GM19324 (cell line): ENCODE measurements at regions not wholly inside any gene's neighbourhood (a gene's known extent, or its start where the extent isn't known, plus 50 kb on each side); places are given as distances from the start of the nearest gene placed in this dataset.

Source experiments
- ATAC-seq: cut with Tn5 transposase; IDR thresholded peaks from one replicate; pipeline ENCODE4 v1.9.1; 2021; ENCODE audit warnings: mild to moderate bottlenecking, moderate library complexity; ENCODE audit not compliant: unreplicated experiment, low FRiP score

DNA sequence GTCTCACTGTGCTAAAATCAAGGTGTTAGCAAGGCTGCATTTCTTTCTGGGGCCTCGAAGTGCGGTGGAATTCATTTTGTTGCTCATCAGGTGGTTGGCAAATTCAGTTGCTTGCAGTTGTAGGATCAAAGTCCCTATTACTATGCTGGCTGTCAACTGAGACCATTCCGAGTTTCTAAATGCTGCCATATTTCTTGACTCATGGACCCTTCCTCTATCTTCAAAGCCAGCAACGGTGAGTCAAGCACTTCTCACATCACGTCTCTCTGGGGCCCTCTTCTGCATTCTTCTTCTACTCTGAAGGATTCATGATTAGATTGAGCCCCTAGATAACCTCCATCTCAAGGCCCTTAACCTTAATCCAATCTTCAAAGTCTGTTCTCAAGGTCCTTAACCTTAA is 619.7 kb downstream of the HACE1 start:
- no peak for ATAC-seq

DNA sequence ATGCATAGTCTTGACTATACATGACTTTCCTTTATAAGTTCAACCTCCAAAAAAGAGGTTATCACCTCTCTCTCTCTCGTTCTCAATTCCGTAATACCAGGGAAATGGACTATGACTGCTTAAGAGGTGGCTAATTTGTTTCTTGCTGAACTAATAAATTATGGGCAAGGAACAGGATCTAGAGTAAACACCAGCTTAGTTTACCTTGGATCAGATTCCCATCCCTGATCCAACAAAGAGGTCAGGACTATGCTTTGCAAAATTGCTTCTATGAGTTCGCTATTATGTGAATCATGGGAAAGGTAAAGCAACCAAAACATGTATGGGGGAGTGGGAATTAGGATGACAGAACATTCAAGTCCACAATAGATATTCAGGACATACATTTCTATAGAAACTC is 630.7 kb downstream of the HACE1 start:
- no peak for ATAC-seq

DNA sequence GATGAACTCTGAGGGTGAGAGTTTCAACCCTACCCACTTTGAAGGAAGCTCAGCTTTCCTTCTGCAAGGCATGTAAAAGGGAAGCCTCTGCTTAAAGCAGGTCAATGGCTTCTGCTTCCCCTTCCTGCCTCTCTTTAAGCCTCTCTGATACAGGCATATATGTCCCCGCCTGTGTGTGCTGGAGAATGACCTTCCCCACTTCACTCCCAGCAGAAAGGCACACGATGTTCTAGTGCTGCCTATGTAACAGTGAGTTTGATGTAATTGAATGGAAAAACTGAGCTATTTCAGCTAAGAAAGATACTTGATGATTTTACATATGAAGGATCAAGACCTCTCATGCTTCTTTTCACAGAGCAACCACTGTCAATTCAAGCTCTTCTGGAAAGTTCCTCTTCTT is 632.2 kb downstream of the HACE1 start:
- ATAC-seq: no peak

DNA sequence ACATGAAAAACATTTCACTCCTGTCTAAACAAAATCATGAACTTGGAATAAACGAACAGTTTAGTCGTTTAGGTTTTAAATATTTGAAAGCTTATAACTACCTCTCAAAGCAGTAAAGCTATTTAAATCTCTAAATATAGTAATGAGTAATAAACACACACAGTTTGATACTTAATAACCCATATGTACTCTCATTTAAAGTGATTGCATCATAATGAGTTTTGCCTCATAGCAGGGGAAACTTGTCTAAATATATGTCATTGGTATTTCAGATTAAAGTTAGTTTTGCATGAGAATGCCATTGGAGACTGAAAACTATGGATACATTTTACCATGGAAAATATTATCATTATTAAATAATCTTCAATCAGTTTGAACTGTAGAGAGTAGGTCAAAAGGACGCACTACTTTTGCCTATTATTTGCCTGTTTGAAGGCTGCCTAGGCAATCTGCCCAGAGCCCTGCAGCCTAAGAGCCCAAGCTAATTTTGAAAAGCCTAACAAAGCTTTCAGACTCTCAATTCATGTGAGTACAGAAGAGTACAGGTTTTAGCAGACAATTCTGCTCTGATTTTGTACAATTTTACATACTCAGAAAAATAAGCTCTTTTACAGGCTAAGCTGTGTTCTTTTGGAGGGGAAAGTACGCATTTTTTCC is 632.8 kb downstream of the HACE1 start:
- ATAC-seq: no peak

DNA sequence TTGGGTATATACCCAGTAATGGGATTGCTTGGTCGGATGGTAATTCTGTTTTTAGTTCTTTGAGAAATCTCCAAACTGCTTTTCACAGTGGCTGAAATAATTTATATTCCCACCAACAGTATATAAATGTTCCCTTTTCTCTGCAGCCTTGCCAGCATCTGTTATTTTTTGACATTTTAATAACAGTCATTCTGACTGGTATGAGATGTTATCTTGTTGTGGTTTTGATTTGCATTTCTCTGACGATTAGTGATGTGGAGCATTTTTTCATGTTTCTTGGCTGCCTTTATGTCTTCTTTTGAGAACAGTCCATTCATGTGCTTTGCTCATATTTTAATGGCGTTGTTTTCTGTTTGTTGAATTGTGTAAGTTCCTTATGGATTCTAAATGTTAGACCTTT is 641.6 kb downstream of the HACE1 start:
- no peak for ATAC-seq

DNA sequence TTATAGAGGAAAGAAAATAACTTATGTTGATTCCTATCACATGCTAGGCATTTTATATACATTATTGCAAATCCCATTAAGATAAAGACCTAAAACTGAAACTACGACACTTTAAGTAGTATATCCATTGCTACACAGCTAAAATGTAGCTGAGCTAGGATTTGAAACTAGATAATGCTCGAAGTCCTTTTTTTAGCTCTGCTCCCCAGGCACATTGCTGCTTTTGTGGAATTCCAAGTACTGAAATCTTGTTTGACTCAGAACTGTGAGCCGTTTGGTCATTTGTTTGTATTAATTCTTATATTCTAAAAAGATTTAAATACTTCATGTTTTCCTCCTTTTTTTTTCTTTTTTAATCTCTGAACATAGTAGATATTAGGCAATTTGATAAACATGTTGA is 644.8 kb downstream of the HACE1 start:
- ATAC-seq: no peak

DNA sequence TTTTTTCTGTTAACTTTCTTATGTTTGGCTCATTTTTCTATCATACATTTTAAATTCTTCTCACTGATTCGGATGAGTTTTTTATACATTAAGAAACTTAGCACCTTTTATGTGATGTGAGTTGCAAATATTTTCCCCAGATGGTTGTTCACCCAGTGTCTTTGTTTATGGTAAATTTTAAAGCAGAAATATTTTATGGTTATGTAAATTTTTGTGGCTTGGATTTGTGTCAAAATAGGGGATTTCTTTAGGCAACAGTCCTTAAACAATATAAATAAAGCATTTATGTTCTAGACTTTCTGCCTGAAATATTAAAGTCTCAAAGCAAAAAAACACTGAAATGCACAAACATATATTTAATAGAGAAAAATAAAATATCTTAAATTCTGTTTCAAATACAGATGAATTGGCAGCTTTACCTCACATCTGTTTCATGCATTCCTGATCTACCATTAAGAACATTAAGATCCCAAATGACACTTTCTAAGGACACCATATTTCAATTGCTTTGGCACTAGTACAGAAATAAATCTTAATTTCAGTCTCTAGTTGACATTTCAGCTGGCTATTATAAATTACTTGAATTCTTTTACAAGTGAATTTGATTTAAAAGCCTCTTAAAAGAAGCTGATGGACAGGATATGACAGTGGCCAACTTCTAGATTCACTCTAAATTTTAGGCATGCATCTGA is 646.6 kb downstream of the HACE1 start:
- no peak for ATAC-seq

DNA sequence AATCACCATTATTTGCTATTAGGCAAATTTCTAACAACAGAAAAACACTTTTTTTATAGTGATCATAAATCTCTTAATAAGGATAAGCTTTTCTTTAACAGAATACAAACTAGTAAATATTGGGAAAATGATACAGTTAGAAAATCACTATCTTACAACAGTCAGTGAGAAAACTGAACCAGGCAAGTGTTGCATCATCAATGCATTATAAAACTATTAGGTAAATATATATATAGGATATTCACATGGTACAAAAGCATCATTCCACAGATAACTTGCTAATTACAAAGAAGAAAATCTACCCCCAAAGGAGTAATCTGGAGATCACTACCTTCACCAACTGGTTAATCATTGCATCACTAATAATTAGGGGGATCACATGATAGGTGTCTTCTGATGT is 652.1 kb downstream of the HACE1 start:
- no peak for ATAC-seq

DNA sequence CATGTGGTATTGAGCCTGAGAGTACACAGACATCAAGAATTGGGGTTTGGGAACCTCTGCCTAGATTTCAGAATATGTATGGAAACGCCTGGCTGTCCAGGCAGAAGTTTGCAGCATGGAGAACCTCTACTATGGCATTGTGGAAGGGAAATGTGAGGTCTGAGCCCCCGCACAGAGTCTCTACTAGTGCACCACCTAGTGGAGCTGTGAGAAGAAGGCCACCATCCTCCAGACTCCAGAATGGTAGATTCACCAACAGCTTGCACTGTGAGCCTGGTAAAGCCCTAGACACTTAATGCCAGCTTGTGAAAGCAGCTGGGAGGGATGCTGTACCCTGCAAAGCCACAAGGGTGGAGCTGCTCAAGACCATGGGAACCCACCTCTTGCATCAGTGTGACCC is 658.2 kb downstream of the HACE1 start:
- no peak for ATAC-seq

DNA sequence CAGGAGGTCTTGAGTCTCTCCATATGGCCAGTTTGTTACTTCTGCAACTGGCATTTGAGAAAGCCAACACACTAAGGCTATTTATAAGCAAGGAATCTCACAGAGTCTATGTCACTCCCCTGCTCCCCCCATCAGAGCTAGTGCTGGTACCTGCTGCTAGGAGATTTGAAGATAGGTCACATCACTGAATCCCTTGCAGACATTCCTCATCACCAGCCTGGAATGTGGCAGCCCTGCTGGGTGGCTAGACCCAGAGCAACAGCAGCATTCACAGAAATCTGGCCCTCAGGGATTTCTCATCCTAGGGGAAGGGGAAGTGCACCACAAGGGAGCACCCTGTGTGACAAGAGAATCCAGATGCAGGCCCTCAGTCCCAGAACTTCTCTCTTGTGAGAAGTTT is 672.1 kb downstream of the HACE1 start:
- no peak for ATAC-seq

DNA sequence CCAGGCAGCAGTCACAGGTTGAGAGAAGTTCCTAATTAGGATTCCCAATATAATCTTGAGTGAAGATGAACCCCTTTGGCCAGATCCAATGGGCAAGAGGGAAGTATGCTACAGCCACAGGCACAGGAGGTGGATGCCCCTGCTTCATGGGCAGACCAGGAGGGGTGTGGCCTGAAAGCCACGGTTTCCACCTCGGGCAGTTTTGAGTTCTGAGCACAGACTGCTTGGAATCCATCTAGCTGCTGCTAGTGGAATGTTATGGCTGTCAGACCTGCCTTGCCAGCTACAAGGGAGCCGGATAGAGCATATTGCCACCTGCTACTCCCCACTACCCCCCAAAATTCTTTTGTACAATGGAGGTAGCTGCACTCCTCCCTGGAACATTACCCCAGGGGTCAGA is 672.9 kb downstream of the HACE1 start:
- ATAC-seq: no peak

DNA sequence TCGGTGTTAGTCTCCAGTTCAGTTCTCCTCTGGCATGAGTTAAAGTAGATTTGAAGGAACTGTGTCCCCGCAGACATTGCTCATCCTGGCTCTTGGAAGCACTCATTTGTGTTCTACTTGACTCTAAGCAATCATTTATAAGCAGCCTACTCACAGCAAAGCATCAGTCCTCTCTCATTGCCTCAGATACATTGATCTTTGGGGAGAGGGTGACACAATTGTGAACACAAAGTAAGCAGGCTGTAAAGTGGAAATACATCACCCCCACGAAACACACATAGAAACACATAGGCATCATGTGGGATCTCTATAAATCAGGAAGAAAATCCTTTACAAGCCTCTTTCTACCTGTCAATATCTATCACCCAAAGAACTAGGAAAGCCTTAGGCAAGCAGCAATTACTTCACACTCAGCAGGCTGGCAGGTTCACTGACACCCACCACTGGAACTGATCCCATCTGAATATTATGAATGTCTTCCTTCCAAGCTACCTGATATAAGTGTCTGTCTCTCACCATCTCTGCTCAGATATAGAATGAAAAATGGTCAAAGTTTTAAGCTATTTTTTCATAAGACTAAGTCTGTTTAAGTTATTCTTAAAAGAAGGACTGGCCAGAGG is 675.8 kb downstream of the HACE1 start:
- ATAC-seq: no peak

DNA sequence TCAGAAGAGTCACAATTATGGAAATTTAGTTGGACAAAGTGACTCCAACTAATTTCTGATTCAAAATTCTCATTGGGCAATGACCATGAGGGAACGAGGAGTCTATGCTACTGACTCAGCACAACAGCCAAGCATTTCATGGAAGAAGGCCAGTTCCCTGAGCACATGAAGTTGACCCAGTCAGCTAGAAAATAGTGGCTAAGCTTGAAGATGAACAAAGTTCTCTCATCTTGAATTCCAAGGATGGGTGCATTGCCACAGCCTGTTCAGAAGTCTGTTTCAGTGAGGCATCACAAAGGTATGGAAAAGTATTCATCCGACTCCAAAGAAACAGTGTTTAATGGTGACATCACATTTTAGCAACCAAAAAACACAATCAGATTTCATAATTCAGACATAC is 676.9 kb downstream of the HACE1 start:
- ATAC-seq: no peak

DNA sequence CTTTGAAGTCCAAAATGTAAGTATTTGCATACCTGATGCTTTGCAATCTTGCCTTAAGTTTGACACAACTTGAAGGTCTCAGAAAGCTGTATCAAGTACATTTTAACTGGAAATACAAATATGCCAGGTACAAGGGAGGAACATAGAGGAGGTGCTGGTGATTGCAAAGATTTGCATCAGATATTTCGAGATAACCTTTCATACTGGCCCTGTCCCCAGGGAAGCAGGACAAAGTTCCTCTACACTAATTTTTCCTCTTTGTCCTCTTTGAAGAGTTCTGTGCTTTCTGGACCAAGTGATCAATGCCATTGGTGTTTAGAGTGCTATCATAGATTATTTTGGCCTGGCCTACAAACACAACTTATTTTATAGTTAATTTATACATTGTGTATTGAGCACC is 686.1 kb downstream of the HACE1 start:
- no peak for ATAC-seq

DNA sequence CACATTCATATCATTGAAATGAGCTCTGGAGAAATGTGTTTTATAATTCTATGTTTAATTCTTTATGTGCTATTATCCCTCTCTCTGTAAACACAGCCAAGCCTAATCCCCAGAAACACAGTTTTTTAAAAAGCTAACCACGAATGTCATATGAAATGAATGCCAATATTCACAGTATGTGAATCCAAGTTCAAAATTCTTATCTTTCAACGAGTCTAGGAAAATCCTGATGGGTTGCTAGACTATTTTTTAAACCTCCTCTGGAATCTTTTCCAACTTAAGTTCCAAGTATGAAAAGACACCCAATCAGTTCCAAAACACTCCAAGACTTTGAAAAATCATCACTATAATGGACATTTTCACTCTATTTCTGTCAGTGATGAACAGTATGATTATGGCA is 689.3 kb downstream of the HACE1 start:
- ATAC-seq: no peak

DNA sequence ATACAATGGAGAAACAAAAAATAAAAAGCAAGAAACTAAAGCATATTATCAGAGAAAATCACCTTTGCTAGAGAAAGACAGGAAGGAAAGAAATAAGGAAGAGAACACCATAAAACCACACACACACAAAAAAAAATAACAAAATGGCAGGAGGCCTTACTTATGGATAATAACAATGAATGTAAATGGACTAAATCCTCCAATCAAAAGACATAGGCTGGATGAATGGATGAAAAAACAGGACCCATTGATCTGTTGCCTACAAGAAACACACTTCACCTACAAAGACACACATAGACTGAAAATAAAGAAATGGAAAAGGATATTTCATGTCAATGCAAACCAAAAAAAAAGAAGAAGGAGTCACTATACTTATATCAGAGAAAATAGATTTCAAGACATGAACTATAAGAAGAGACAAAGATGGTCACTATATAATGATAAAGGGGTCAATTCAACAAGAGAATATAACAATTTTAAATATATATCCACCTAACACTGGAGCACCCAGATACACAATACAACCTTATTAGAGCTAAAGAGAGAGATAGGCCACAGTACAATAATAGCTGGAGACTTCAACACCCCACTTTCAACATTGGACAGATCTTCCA is 693.6 kb downstream of the HACE1 start:
- no peak for ATAC-seq

DNA sequence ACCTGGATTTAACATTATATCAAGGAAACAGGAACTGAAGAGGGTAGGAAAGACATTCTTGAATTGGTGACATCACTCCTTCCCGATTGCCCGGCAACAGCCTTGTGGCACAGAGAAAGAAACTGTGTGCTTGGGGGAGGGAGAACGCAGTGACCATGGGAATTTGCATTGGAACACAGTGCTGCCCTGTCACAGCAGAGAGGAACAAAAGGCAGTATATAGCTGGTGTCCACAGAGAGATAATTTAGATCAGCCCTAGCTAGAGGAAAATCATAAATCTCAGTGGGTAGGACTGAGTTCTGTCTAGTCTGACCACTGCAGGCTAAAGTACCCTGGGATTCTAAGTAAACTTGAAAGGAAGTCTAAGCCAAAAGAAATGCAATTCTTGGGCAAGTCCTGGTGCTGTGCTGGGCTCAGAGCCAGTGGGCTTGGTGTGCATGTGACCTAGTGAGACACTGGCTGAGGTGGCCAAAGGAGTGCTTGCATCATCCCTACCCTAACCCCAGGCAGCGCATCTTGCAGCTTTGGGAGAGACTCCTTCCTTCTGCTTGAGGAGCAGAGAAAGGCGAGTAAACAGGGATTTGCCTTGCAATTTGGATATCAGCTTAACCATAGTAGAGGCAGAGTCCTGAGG is 697.6 kb downstream of the HACE1 start:
- ATAC-seq: no peak

DNA sequence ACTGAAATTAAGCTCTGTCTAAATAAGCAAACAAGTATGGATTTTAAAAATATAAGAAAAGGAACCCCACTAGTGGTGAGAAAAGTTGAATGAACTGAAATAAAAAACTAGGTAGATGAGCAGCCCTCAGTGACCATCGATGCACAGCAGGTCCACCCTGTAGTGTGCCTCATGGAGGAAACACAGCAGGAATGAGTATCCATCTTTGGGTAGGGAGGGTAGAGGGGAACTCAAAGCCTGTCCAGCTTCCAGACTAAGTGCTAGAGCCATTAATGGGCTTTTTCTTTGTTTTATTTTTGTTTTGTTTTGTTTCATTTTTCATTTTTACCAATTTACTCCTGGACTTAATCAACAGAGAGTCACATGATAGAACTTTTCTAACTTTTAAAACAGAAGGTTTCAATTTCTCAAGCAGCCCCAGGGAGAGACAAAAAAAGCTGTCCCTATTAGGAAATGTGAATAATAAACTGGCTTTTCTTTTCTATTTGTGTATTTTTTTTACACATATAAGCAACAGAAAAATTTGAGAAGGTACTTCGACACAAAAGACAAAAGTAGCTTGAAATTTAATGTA is 700.6 kb downstream of the HACE1 start:
- ATAC-seq: no peak

DNA sequence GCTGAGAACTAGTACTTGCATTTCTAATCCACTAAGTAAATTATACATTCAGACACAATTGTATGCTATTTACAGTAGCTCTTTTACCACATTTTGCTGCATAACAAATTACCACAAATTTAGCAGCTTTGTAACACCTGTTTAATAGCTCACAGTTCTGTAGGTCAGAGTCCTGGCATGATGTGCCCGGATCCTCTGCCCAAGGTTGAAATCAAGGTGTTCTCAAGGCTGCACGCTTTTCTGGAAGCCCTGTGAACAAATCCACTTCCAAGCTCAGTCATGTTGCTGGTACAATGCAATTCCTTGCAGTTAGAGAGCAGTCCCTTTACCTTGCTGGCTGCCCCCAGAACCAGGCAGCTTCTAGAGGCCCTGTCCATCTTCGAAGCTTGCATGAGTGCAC is 716.0 kb downstream of the HACE1 start:
- no peak for ATAC-seq

DNA sequence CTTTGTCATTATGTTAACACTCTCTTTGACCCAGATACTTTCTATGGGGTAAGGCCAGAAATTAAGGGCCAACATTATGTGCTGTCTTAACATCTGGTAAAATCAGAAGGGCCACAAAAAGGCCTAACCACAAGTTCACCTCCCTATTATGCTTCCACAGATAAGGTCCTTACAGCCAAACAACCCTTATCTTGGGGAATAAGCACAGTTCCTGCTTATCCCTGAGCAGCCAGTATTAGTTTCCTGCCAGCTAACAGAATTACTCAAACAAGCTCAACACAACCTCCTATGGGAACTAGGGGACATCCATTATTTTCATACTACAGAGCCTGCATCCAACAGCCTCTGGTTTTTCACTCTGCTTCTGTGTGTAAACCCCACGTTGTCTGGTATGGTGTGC is 724.8 kb downstream of the HACE1 start:
- no peak for ATAC-seq

DNA sequence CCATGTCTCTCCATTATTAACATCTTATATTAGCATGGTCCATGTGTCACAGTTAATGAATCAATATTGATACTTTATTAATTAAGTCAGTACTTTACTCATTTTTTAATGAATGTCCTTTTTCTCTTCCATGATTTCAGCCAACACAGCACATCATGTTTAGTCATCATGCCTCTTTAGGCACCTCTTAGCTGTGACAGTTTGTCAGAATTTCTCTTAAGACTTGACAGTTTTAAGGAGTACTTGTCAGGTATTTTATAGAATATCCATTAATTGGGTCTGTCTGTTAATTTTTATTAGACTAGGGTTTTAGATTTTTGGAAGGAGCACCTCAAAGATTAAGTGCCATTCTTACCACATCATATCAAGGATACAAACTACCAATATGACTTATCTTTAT is 729.4 kb downstream of the HACE1 start:
- no peak for ATAC-seq
